DND-41 (cell line): ENCODE measurements at regions not wholly inside any gene's neighbourhood (a gene's known extent, or its start where the extent isn't known, plus 50 kb on each side); places are given as distances from the start of the nearest gene placed in this dataset.

ENCODE experiments used
- ATAC-seq: fragments of 200-7000 bp; cut with Tn5 transposase; 3 replicates; pipeline ENCODE4 v1.9.1; 2021; ENCODE audit warnings: low read depth; ENCODE audit not compliant: insufficient read depth
- DNase-seq: peaks from one replicate; pipeline ENCODE4 v3.0.0-alpha.2; 2020
- H2AFZ ChIP-seq: 2 replicates; pipeline ENCODE4 v1.6.0; 2012; ENCODE audit warnings: low read depth, low read length
- H3K27ac ChIP-seq: 2 replicates; pipeline ENCODE4 v1.5.1; 2012; ENCODE audit warnings: low read length, inconsistent platforms
- H3K27me3 ChIP-seq: fragments of 200-600 bp; sonication (generic); 2 replicates; pipeline ENCODE4 v1.6.0; 2012; ENCODE audit warnings: low read length, mild to moderate bottlenecking, inconsistent platforms; ENCODE audit not compliant: insufficient read depth, poor library complexity
- H3K36me3 ChIP-seq: 2 replicates; pipeline ENCODE4 v1.5.1; 2012; ENCODE audit warnings: low read length, inconsistent platforms; ENCODE audit not compliant: insufficient read depth
- H3K4me1 ChIP-seq: 2 replicates; pipeline ENCODE4 v1.5.1; 2012; ENCODE audit warnings: mild to moderate bottlenecking, low read length; ENCODE audit not compliant: insufficient read depth
- H3K4me2 ChIP-seq: 2 replicates; pipeline ENCODE4 v1.6.0; 2012; ENCODE audit warnings: mild to moderate bottlenecking, moderate library complexity, low read length, inconsistent platforms; ENCODE audit not compliant: insufficient read depth
- H3K4me3 ChIP-seq, 2 experiments: fragments of 200-600 bp in 1 of 2; shearing (Covaris generic) in 1 of 2; 2 replicates each; pipeline ENCODE4 v1.5.1; 2012 to 2016; ENCODE audit warnings: inconsistent platforms in 2 of 2, low read length in 2 of 2, mild to moderate bottlenecking in 2 of 2, low read depth in 1 of 2, moderate library complexity in 1 of 2
- H3K79me2 ChIP-seq: 2 replicates; pipeline ENCODE4 v1.6.0; 2012; ENCODE audit warnings: low read length, inconsistent platforms; ENCODE audit not compliant: insufficient read depth
- H3K9ac ChIP-seq: 2 replicates; pipeline ENCODE4 v1.6.0; 2012; ENCODE audit warnings: low read depth, mild to moderate bottlenecking, inconsistent platforms, low read length, moderate library complexity
- H3K9me3 ChIP-seq: 2 replicates; pipeline ENCODE4 v1.5.1; 2012; ENCODE audit warnings: low read length, moderate library complexity, mild to moderate bottlenecking, inconsistent platforms; ENCODE audit not compliant: insufficient read depth, severe bottlenecking
- H4K20me1 ChIP-seq: 2 replicates; pipeline ENCODE4 v1.6.0; 2012; ENCODE audit warnings: low read length; ENCODE audit not compliant: insufficient read depth
- CTCF ChIP-seq: IDR thresholded peaks from 2 replicates; pipeline ENCODE4 v1.5.1; 2012; ENCODE audit warnings: borderline replicate concordance, low read length, moderate library complexity, mild to moderate bottlenecking; ENCODE audit not compliant: poor library complexity, severe bottlenecking; ENCODE audit errors: extremely low read depth
- EZH2 ChIP-seq: IDR thresholded peaks from 3 replicates; pipeline ENCODE4 v1.6.1; 2012; ENCODE audit warnings: borderline replicate concordance, low read depth, mild to moderate bottlenecking, moderate library complexity, low read length, inconsistent platforms; ENCODE audit not compliant: severe bottlenecking

- no peak for ATAC-seq
- Histone ChIP-seq H3K79me2 (no peaks in the 10 kb centered on the region), H3K36me3 (no peaks in the 10 kb centered on the region), H2AFZ (no peak overlapping the region), H3K4me3 (no peak overlapping the region), H4K20me1 (no peaks in the 10 kb centered on the region), H3K9me3 (no peaks in the 10 kb centered on the region), H3K27me3 (no peaks in the 10 kb centered on the region), H3K27ac (no peak overlapping the region), H3K4me1 (no peaks in the 10 kb centered on the region), H3K4me2 (no peak overlapping the region), H3K9ac (no peak overlapping the region)
- TF ChIP-seq EZH2, result no peak
- no peak for TF ChIP-seq CTCF
- DNase-seq, result no peak
Observed at GRCh38 chr5:106974272-106974671, 696.5 kb downstream of the EFNA5 start.

- H3K4me3 ChIP-seq, result no peak overlapping the region
- H3K36me3 ChIP-seq, result no peaks in the 10 kb centered on the region
- no peak overlapping the region for H3K27ac ChIP-seq
- ATAC-seq, result no peak
- no peak overlapping the region for H3K9ac ChIP-seq
- DNase-seq, result no peak
- H3K4me2 ChIP-seq, result no peak overlapping the region
- H2AFZ ChIP-seq, result no peak overlapping the region
- no peaks in the 10 kb centered on the region for H3K79me2 ChIP-seq
- H3K9me3 ChIP-seq, result no peaks in the 10 kb centered on the region
- TF ChIP-seq CTCF, result no peak
- TF ChIP-seq EZH2, result no peak
- H3K4me1 ChIP-seq, result no peaks in the 10 kb centered on the region
- H3K27me3 ChIP-seq, result no peaks in the 10 kb centered on the region
- H4K20me1 ChIP-seq, result no peaks in the 10 kb centered on the region
Observed at GRCh38 chr5:106966686-106967315, 703.9 kb downstream of the EFNA5 start.

- ATAC-seq, result no peak
- Histone ChIP-seq H3K4me2 (no peak overlapping the region), H3K27me3 (no peaks in the 10 kb centered on the region), H3K9ac (no peak overlapping the region), H3K4me3 (no peak overlapping the region), H3K9me3 (no peaks in the 10 kb centered on the region), H3K79me2 (no peaks in the 10 kb centered on the region), H4K20me1 (no peaks in the 10 kb centered on the region), H3K4me1 (no peaks in the 10 kb centered on the region), H3K36me3 (no peaks in the 10 kb centered on the region), H3K27ac (no peak overlapping the region), H2AFZ (no peak overlapping the region)
- no peak for DNase-seq
- no peak for TF ChIP-seq CTCF
- TF ChIP-seq EZH2, result no peak
Observed at GRCh38 chr5:106964132-106964531, 706.6 kb downstream of the EFNA5 start.

- no peaks in the 10 kb centered on the region for H3K36me3 ChIP-seq
- H3K27me3 ChIP-seq, result no peaks in the 10 kb centered on the region
- no peak overlapping the region for H3K27ac ChIP-seq
- H2AFZ ChIP-seq, result no peak overlapping the region
- no peak overlapping the region for H3K4me2 ChIP-seq
- no peak overlapping the region for H3K4me3 ChIP-seq
- ATAC-seq (no peak), DNase-seq (no peak)
- H3K79me2 ChIP-seq, result no peaks in the 10 kb centered on the region
- H3K4me1 ChIP-seq, result no peaks in the 10 kb centered on the region
- H3K9ac ChIP-seq, result no peak overlapping the region
- H3K9me3 ChIP-seq, result no peaks in the 10 kb centered on the region
- TF ChIP-seq CTCF, result no peak
- no peak for TF ChIP-seq EZH2
- H4K20me1 ChIP-seq, result no peaks in the 10 kb centered on the region
Observed at GRCh38 chr5:106963630-106964029, 707.1 kb downstream of the EFNA5 start.
